ENCODE measurements at regions not wholly inside any gene's neighbourhood (a gene's known extent, or its start where the extent isn't known, plus 50 kb on each side); places are given as distances from the start of the nearest gene placed in this dataset.

DNA sequence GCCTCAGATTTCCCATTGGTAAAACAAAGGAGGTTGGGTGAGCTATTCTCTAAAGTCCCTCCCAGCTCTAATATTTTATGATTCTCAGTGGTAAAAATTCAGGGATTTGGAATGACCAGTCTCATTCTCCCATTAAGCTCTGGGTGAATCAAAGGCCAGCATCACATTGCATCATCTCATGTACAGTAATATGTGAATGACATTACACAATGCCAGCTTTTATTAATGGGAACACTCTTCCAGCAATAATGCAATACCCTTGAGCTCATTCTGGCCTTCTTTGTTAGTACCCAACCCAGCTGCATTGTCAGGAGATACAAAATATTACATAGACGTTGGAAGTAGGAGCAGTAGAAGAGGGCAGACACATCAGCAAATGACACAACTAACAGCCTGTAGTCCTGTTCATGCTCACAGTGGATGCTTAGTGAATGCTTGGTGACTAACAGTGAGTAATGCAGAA lies 100.0 kb upstream of the EGR2 start:
- no peaks in the 10 kb centered on the region for H3K36me3 ChIP-seq
- ATAC-seq (peak; percentile 66), DNase-seq (peak in 1 of 4 donors; percentile 3)
- no peaks in the 10 kb centered on the region for H3K27me3 ChIP-seq
- H3K27ac ChIP-seq: no peak overlapping the region
- TF ChIP-seq, protein P1, sequence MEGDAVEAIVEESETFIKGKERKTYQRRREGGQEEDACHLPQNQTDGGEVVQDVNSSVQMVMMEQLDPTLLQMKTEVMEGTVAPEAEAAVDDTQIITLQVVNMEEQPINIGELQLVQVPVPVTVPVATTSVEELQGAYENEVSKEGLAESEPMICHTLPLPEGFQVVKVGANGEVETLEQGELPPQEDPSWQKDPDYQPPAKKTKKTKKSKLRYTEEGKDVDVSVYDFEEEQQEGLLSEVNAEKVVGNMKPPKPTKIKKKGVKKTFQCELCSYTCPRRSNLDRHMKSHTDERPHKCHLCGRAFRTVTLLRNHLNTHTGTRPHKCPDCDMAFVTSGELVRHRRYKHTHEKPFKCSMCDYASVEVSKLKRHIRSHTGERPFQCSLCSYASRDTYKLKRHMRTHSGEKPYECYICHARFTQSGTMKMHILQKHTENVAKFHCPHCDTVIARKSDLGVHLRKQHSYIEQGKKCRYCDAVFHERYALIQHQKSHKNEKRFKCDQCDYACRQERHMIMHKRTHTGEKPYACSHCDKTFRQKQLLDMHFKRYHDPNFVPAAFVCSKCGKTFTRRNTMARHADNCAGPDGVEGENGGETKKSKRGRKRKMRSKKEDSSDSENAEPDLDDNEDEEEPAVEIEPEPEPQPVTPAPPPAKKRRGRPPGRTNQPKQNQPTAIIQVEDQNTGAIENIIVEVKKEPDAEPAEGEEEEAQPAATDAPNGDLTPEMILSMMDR (IDR thresholded peaks at IDR 0.05): no peak
- no peak overlapping the region for H3K4me3 ChIP-seq
- intact Hi-C loops (cut with DNase I): no loop called here
- H3K4me1 ChIP-seq: no peaks in the 10 kb centered on the region
- no peaks in the 10 kb centered on the region for H3K9me3 ChIP-seq

DNA sequence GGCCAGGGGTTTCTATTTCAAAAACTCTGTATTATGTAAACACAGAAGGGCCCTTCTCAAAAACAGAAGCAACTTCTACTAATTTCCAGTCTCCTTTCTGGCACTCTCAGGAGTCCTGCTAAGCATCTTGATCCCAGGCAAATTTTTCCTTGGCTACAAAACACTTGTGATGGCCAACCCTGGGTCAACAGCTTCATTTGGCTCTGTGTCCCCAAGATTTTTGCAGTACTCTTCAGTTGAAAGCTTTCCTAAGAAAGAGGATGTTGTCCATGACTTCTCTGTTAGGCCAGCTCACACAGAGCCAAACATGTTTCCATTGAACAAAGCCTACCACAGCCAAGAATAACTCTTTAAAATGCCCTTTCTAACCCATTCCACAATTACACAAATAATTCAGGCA lies 99.0 kb upstream of the EGR2 start:
- H3K9me3 ChIP-seq: no peaks in the 10 kb centered on the region
- no peaks in the 10 kb centered on the region for H3K36me3 ChIP-seq
- no peak overlapping the region for H3K27ac ChIP-seq
- no peak overlapping the region for H3K4me3 ChIP-seq
- DNase-seq (no peak), ATAC-seq (no peak)
- intact Hi-C loops (cut with DNase I): no loop called here
- TF ChIP-seq, protein P1 (IDR thresholded peaks at IDR 0.05): no peak
- no peaks in the 10 kb centered on the region for H3K27me3 ChIP-seq
- no peaks in the 10 kb centered on the region for H3K4me1 ChIP-seq

DNA sequence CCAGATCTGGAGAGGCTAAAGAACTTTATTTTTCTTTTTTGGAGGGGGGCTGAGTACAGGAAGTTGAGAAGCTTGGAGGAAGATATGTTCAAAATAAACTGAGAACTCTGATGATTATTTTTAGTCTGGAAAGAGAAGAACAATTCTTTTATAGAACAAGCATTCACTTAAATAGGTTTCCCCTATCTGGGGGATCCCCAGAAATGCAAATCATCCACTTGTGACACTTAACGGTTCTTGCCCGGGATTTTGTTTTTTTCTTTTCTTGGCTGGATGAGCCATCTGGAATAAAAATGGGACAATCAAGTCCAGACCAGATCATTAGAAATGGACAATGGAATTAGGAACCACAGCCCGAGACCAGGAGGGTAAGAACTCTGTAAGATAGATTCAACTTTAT lies 95.9 kb upstream of the EGR2 start:
- Histone ChIP-seq H3K27me3 (no peaks in the 10 kb centered on the region), H3K9me3 (no peaks in the 10 kb centered on the region), H3K4me1 (no peaks in the 10 kb centered on the region), H3K27ac (no peak overlapping the region), H3K4me3 (no peak overlapping the region), H3K36me3 (no peaks in the 10 kb centered on the region)
- TF ChIP-seq, protein P1 (IDR thresholded peaks at IDR 0.05): no peak
- DNase-seq (no peak), ATAC-seq (no peak)
- intact Hi-C loops (cut with DNase I): no loop called here

DNA sequence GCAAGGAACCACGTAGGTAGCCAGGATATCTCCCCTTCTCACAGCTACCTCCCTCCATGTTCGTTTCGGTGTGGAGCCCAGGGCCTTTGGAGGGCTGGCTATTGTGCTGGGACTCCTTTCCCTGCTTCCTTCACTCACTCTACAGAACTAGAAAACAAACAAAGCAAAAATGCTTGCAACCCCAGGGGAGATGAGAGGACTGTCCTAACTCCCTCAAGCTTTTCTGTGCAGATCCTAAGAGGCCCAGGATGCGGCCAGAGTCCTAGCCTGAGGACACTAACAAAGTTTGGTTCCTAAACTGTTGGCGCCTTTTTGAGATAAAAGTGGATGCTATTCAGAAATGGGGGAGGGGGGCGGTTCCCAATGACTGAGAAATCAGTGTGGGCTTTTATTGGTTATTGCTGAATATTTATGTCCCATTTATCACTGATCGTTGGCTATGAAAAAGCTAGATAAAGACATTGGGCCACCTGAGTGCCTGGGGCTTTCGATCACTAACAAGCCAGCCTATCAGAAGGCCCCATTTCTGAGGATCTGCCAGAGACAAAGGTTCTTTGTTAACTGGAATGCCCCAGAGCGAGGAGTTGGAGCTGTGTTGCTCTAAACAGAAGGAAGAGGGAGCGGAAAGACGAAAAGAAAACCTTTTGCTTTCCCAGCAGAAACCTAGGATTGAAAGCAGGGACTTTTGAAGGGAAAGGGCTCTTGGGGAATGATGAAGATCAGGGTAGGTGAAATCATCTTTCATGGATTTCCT lies 95.2 kb upstream of the EGR2 start:
- Histone ChIP-seq H3K4me3 (no peak overlapping the region), H3K36me3 (no peaks in the 10 kb centered on the region), H3K27ac (no peak overlapping the region), H3K27me3 (no peaks in the 10 kb centered on the region), H3K4me1 (no peaks in the 10 kb centered on the region), H3K9me3 (no peaks in the 10 kb centered on the region)
- ATAC-seq: no peak
- TF ChIP-seq, protein P1 (IDR thresholded peaks at IDR 0.05): no peak
- intact Hi-C loops (cut with DNase I): no loop called here
- no peak for DNase-seq

DNA sequence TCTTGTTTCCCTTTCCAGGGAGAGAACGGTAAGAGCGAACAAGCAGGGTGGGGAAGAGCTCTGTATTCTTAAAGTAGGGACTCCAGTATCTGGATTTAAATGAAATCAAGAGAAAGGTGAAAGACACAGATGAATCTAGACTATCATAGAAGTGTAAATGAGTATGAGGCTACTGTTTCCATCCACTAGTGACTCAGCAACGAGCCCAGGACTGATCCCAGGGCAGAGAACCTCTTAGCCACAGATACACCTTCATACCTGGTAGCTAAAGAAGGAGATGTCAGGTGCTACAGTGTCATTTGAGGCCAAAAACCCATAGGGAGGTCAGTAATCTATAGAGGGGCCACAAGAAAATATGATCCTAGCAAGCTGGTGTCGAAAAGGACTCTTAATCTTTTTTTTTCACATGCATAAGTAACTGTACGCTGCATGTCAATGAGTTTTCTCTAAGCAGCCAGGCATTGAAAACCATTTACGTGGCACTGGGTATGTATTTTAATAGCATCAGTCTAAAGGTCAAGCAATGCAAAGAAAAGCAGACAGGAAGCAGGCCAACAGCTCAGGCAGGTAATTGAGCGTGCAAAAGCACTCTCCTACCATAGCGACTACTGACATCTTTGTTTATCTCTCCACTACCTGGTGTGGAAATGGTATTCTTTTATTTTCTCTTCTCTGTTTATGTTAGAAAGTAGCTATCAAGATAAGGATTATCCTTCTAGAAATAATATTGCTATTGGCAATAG lies 91.5 kb upstream of the EGR2 start:
- no peaks in the 10 kb centered on the region for H3K4me1 ChIP-seq
- H3K9me3 ChIP-seq: no peaks in the 10 kb centered on the region
- ATAC-seq: no peak
- TF ChIP-seq, protein P1 (IDR thresholded peaks at IDR 0.05): no peak
- no peak overlapping the region for H3K4me3 ChIP-seq
- intact Hi-C loops (cut with DNase I): no loop called here
- DNase-seq: no peak
- no peak overlapping the region for H3K27ac ChIP-seq
- H3K27me3 ChIP-seq: no peaks in the 10 kb centered on the region
- no peaks in the 10 kb centered on the region for H3K36me3 ChIP-seq
